Erythroblast (primary cell): ENCODE measurements at regions not wholly inside any gene's neighbourhood (a gene's known extent, or its start where the extent isn't known, plus 50 kb on each side); places are given as distances from the start of the nearest gene placed in this dataset.

Source experiments
- GATA1 ChIP-seq: IDR thresholded peaks from 2 replicates; pipeline ENCODE4 v1.6.1; 2011; ENCODE audit warnings: low read depth, mild to moderate bottlenecking, control low read depth, low read length, moderate library complexity
- POLR2A ChIP-seq: IDR thresholded peaks from 2 replicates; pipeline ENCODE4 v1.6.1; 2011; ENCODE audit warnings: mild to moderate bottlenecking, low read length

DNA sequence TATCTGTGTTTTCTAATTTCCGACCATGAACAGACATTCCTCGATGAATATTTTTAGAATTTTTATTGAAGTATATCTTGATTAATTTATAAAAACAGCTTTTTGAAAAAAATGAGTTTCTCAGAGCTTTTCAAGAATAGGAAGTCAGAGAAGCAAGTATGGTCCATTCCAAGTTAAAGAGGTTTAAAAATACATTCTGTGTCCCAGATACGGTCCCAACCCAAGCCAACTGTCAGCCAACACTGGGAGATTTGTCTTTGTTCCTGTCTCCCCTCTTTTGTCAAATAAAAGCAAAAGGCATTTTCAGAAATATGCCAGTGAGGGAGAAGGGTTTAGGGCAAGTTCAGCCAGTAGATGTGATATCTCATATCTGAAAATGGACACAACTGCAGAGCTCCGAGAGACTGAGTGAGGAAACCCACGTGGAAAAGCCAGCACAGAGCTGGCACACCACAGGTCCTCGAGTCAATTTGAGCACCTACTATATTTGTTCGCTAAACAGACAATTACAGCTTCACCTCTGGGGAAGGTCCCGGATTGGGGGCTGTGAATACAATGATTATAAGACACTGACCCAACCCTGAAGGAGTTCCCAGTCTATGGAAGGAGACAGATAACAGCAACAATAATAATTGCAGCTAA, 59.8 kb downstream of the C11orf91 start:
- TF ChIP-seq POLR2A (no peak), GATA1 (no peak)
